ENCODE measurements at regions not wholly inside any gene's neighbourhood (a gene's known extent, or its start where the extent isn't known, plus 50 kb on each side); places are given as distances from the start of the nearest gene placed in this dataset.

DNA sequence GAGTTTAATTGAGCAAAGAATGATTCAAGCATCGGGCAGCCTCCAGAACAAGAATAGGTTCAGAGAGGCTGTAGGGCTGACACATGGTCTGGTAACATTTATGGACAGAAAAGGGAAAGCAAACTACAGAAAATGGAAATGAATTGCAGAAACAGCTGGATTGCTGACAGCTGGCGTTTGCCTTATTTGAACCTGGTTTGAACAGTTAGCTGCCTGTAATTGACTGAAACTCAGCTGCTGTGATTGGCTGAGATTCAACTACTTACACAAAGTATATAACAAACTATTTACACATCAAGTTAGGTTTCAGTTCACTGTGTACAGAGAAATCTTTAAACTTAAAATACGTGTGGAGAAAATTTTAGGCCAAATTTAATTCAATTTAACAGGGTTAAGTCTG is 441.7 kb downstream of the PRELID2 start:
- no peak overlapping the region for H2AFZ ChIP-seq (ENCODE audit: low read depth, low read length)
- H3K9ac ChIP-seq (ENCODE audit: low read depth, low read length) = no peak overlapping the region
- H4K20me1 ChIP-seq (ENCODE audit: insufficient read depth, low read length) = no peaks in the 10 kb centered on the region
- no peak overlapping the region for H3K4me2 ChIP-seq (ENCODE audit: insufficient read depth, low read length)
- no peak overlapping the region for H3K27ac ChIP-seq (ENCODE audit: low read length)
- no peak for DNase-seq
- H3K9me3 ChIP-seq (ENCODE audit: insufficient read depth, low read length, severe bottlenecking) = no peaks in the 10 kb centered on the region
- no peak for ATAC-seq (ENCODE audit: insufficient read depth, low read depth)
- peaks cover 3% of the 10 kb centered on the region for H3K27me3 ChIP-seq (ENCODE audit: insufficient read depth, low read length, poor library complexity)
- no peak for TF ChIP-seq EZH2 (IDR thresholded peaks at IDR 0.05; ENCODE audit: borderline replicate concordance, low read depth, low read length, severe bottlenecking)
- TF ChIP-seq, protein P1, sequence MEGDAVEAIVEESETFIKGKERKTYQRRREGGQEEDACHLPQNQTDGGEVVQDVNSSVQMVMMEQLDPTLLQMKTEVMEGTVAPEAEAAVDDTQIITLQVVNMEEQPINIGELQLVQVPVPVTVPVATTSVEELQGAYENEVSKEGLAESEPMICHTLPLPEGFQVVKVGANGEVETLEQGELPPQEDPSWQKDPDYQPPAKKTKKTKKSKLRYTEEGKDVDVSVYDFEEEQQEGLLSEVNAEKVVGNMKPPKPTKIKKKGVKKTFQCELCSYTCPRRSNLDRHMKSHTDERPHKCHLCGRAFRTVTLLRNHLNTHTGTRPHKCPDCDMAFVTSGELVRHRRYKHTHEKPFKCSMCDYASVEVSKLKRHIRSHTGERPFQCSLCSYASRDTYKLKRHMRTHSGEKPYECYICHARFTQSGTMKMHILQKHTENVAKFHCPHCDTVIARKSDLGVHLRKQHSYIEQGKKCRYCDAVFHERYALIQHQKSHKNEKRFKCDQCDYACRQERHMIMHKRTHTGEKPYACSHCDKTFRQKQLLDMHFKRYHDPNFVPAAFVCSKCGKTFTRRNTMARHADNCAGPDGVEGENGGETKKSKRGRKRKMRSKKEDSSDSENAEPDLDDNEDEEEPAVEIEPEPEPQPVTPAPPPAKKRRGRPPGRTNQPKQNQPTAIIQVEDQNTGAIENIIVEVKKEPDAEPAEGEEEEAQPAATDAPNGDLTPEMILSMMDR (IDR thresholded peaks at IDR 0.05; ENCODE audit: borderline replicate concordance, extremely low read depth, low read length, poor library complexity, severe bottlenecking) = no peak
- H3K79me2 ChIP-seq (ENCODE audit: insufficient read depth, low read length) = no peaks in the 10 kb centered on the region
- no peaks in the 10 kb centered on the region for H3K4me1 ChIP-seq (ENCODE audit: insufficient read depth, low read length)
- H3K36me3 ChIP-seq (ENCODE audit: insufficient read depth, low read length) = no peaks in the 10 kb centered on the region
- H3K4me3 ChIP-seq (ENCODE audit: low read depth in 1 of 2, low read length in 2 of 2) = no peak overlapping the region

DNA sequence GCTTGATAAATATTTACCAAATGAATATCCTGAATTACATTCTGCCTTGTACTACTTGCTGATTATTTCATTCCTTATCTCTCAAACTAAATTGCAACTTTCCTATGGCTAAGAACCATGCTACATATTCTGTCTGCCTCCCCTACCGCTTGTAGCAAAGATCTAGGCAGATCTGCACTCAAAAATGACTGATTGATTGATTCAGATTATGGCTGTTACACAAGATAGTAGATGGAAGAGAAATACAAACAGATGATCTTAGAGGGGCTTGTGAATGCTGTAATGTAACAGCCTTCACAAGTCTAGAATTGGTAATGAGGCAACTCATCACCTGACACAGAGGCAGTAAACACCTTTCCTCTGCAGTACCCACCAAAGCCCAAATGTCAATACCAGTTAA is 446.1 kb downstream of the PRELID2 start:
- H3K9ac ChIP-seq (ENCODE audit: low read depth, low read length) = no peak overlapping the region
- no peaks in the 10 kb centered on the region for H3K79me2 ChIP-seq (ENCODE audit: insufficient read depth, low read length)
- no peaks in the 10 kb centered on the region for H3K36me3 ChIP-seq (ENCODE audit: insufficient read depth, low read length)
- no peak overlapping the region for H3K27ac ChIP-seq (ENCODE audit: low read length)
- no peak overlapping the region for H3K4me2 ChIP-seq (ENCODE audit: insufficient read depth, low read length)
- H4K20me1 ChIP-seq (ENCODE audit: insufficient read depth, low read length) = no peaks in the 10 kb centered on the region
- H3K4me3 ChIP-seq (ENCODE audit: low read depth in 1 of 2, low read length in 2 of 2) = no peak overlapping the region
- ATAC-seq (ENCODE audit: insufficient read depth, low read depth) = no peak
- H3K9me3 ChIP-seq (ENCODE audit: insufficient read depth, low read length, severe bottlenecking) = no peaks in the 10 kb centered on the region
- TF ChIP-seq, protein P1 (IDR thresholded peaks at IDR 0.05; ENCODE audit: borderline replicate concordance, extremely low read depth, low read length, poor library complexity, severe bottlenecking) = no peak
- no peak for TF ChIP-seq EZH2 (IDR thresholded peaks at IDR 0.05; ENCODE audit: borderline replicate concordance, low read depth, low read length, severe bottlenecking)
- DNase-seq = no peak
- H2AFZ ChIP-seq (ENCODE audit: low read depth, low read length) = no peak overlapping the region
- no peaks in the 10 kb centered on the region for H3K4me1 ChIP-seq (ENCODE audit: insufficient read depth, low read length)
- H3K27me3 ChIP-seq (ENCODE audit: insufficient read depth, low read length, poor library complexity) = peaks cover 3% of the 10 kb centered on the region

DNA sequence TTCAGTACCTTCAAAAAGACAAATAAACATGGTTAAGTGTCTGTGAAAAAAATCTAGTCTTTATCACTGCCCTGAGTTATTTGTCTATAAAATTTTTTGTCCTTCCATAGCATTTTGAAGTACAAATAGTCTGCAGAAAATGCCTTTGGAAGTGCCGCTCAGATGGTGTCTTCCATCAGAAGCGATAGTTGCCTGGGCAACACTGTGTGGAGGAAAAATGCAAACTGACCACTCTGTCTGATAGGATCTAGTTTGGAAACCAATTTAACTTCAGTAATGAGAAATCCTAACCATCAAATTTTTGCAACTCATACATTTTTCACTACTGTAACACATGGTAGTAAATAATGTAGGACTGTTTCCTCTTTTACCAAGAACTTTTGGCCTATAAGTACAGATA is 449.9 kb downstream of the PRELID2 start:
- Histone ChIP-seq H3K36me3 (ENCODE audit: insufficient read depth, low read length) (no peaks in the 10 kb centered on the region), H3K79me2 (ENCODE audit: insufficient read depth, low read length) (no peaks in the 10 kb centered on the region), H3K4me1 (ENCODE audit: insufficient read depth, low read length) (no peaks in the 10 kb centered on the region), H3K4me3 (ENCODE audit: low read depth in 1 of 2, low read length in 2 of 2) (no peak overlapping the region), H2AFZ (ENCODE audit: low read depth, low read length) (no peak overlapping the region), H3K4me2 (ENCODE audit: insufficient read depth, low read length) (no peak overlapping the region), H3K9me3 (ENCODE audit: insufficient read depth, low read length, severe bottlenecking) (no peaks in the 10 kb centered on the region), H3K27ac (ENCODE audit: low read length) (no peak overlapping the region), H3K9ac (ENCODE audit: low read depth, low read length) (no peak overlapping the region), H3K27me3 (ENCODE audit: insufficient read depth, low read length, poor library complexity) (peaks cover 3% of the 10 kb centered on the region), H4K20me1 (ENCODE audit: insufficient read depth, low read length) (no peaks in the 10 kb centered on the region)
- DNase-seq (no peak), ATAC-seq (ENCODE audit: insufficient read depth, low read depth) (no peak)
- TF ChIP-seq, protein P1 (IDR thresholded peaks at IDR 0.05; ENCODE audit: borderline replicate concordance, extremely low read depth, low read length, poor library complexity, severe bottlenecking) = no peak
- TF ChIP-seq EZH2 (IDR thresholded peaks at IDR 0.05; ENCODE audit: borderline replicate concordance, low read depth, low read length, severe bottlenecking) = no peak

DNA sequence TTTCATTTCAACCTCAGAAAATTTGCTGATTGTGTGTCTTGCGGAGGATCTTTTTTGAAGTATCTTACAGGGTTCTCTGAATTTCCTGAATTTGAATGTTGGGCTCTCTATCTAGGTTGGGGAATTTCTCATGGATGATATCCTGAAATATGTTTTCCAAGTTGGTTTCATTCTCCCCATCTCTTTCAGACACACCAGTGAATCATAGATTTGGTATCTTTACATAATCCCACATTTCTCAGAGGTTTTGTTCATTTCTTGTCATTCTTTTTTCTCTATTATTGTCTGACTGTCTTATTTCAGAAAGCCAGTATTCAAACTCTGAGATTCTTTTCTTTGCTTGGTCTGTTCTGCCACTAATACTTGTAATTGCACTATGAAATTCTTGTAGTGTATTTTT is 456.9 kb downstream of the PRELID2 start:
- no peak for TF ChIP-seq EZH2 (IDR thresholded peaks at IDR 0.05; ENCODE audit: borderline replicate concordance, low read depth, low read length, severe bottlenecking)
- TF ChIP-seq, protein P1 (IDR thresholded peaks at IDR 0.05; ENCODE audit: borderline replicate concordance, extremely low read depth, low read length, poor library complexity, severe bottlenecking) = no peak
- Histone ChIP-seq H3K4me3 (ENCODE audit: low read depth in 1 of 2, low read length in 2 of 2) (no peak overlapping the region), H3K9me3 (ENCODE audit: insufficient read depth, low read length, severe bottlenecking) (peaks cover 12% of the 10 kb centered on the region), H3K4me1 (ENCODE audit: insufficient read depth, low read length) (no peaks in the 10 kb centered on the region), H3K4me2 (ENCODE audit: insufficient read depth, low read length) (no peak overlapping the region), H3K9ac (ENCODE audit: low read depth, low read length) (no peak overlapping the region), H3K27ac (ENCODE audit: low read length) (no peak overlapping the region), H4K20me1 (ENCODE audit: insufficient read depth, low read length) (no peaks in the 10 kb centered on the region), H3K36me3 (ENCODE audit: insufficient read depth, low read length) (no peaks in the 10 kb centered on the region), H3K27me3 (ENCODE audit: insufficient read depth, low read length, poor library complexity) (no peaks in the 10 kb centered on the region), H2AFZ (ENCODE audit: low read depth, low read length) (no peak overlapping the region), H3K79me2 (ENCODE audit: insufficient read depth, low read length) (no peaks in the 10 kb centered on the region)
- DNase-seq (no peak), ATAC-seq (ENCODE audit: insufficient read depth, low read depth) (no peak)
